Prostate gland (tissue), 2 donors: ENCODE measurements at regions not wholly inside any gene's neighbourhood (a gene's known extent, or its start where the extent isn't known, plus 50 kb on each side); places are given as distances from the start of the nearest gene placed in this dataset.

Source experiments
- DNase-seq: peaks from one replicate; pipeline ENCODE4 v3.0.0-alpha.2; 2019; ENCODE audit warnings: low spot score
- H3K27ac ChIP-seq, 2 donors: fragments of 200-600 bp; sonication (generic); 2 replicates each; pipeline ENCODE4 v1.5.1; 2017 to 2019
- H3K27me3 ChIP-seq: fragments of 200-600 bp; sonication (generic); replicated peaks from 2 replicates; pipeline ENCODE4 v1.5.1; 2019; ENCODE audit not compliant: insufficient read depth
- H3K36me3 ChIP-seq, 2 donors: fragments of 200-600 bp; sonication (generic); 1 replicate in 1 of 2; 2 replicates in 1 of 2; pipeline versions ENCODE4 v1.5.1 to v1.8.1; 2017 to 2019
- H3K4me1 ChIP-seq: fragments of 200-600 bp; sonication (generic); replicated peaks from 2 replicates; pipeline ENCODE4 v1.5.1; 2019
- H3K4me3 ChIP-seq, 2 donors: fragments of 200-600 bp; sonication (generic); 2 replicates each; pipeline ENCODE4 v1.5.1; 2017 to 2019
- H3K9me3 ChIP-seq: fragments of 200-600 bp; sonication (generic); 2 replicates; pipeline ENCODE4 v1.5.1; 2017
- CTCF ChIP-seq, 4 experiments: fragments of 200-600 bp in 2 of 4; fragments of 450-650 bp in 2 of 4; sonication (generic) in 2 of 4; IDR thresholded peaks; 1 replicate in 3 of 4; 2 replicates in 1 of 4; pipeline ENCODE4 v1.5.1; 2016 to 2019; ENCODE audit warnings: antibody characterized with exemption in 4 of 4, mild to moderate bottlenecking in 2 of 4, moderate library complexity in 2 of 4
- POLR2A ChIP-seq: fragments of 450-650 bp; IDR thresholded peaks from one replicate; pipeline ENCODE4 v1.6.1; 2016; ENCODE audit warnings: antibody characterized with exemption, mild to moderate bottlenecking
- POLR2AphosphoS5 ChIP-seq: sonication (generic); formaldehyde crosslinking; IDR thresholded peaks from one replicate; pipeline ENCODE4 v1.6.1; 2017; ENCODE audit warnings: antibody characterized with exemption
- WGBS: methylation state at CpG from one replicate; pipeline ENCODE4 v1.1.5; 2018; 5-methylcytosine and 5-hydroxymethylcytosine counted together
- intact Hi-C: fragments of 100-400 bp; cut with DNase I; formaldehyde crosslinking; loops from one replicate; pipeline ENCODE4 v1.14.2; 2022

GRCh38 chr17:77328823-77329740 lies 188.3 kb downstream of the SEC14L1 start:
- Histone ChIP-seq H3K4me3 (no peak overlapping the region), H3K27me3 (no peaks in the 10 kb centered on the region), H3K4me1 (peaks cover under 1% of the 10 kb centered on the region), H3K36me3 (no peaks in the 10 kb centered on the region), H3K9me3 (no peaks in the 10 kb centered on the region), H3K27ac (no peak overlapping the region)
- intact Hi-C loops = no loop called here
- no peak for TF ChIP-seq POLR2AphosphoS5
- DNase-seq = no peak
- WGBS = 63% methylated on average over 11 of the region's 15 CpGs

GRCh38 chr17:77329741-77330531 lies 189.2 kb downstream of the SEC14L1 start:
- TF ChIP-seq CTCF (IDR thresholded peaks at IDR 0.05) = no peak
- 79% methylated on average over 17 of the region's 21 CpGs for WGBS
- no peak for DNase-seq
- Histone ChIP-seq H3K4me3 (no peak overlapping the region), H3K4me1 (no peaks in the 10 kb centered on the region), H3K36me3 (no peaks in the 10 kb centered on the region), H3K27me3 (no peaks in the 10 kb centered on the region), H3K27ac (no peak overlapping the region), H3K9me3 (no peaks in the 10 kb centered on the region)
- intact Hi-C loops = loop anchor here (2.0 to 5.0 kb wide), 3 partner anchors 42 to 165 kb away; no protein-coding TSS in a partner anchor

GRCh38 chr17:77330602-77331081 lies 189.9 kb downstream of the SEC14L1 start:
- H3K36me3 ChIP-seq = no peaks in the 10 kb centered on the region

GRCh38 chr17:77331301-77331864 lies 190.6 kb downstream of the SEC14L1 start:
- no peaks in the 10 kb centered on the region for H3K9me3 ChIP-seq
- intact Hi-C loops = loop anchor here (2.0 to 5.0 kb wide), 3 partner anchors 41 to 163 kb away; no protein-coding TSS in a partner anchor
- no peaks in the 10 kb centered on the region for H3K36me3 ChIP-seq
- peak; percentile 74 for TF ChIP-seq POLR2AphosphoS5
- TF ChIP-seq CTCF (IDR thresholded peaks at IDR 0.05) = peak; percentile 92 to 98 (median 96)
- TF ChIP-seq POLR2A = no peak
- no peaks in the 10 kb centered on the region for H3K4me1 ChIP-seq
- WGBS = 9% methylated on average over 23 of the region's 23 CpGs
- H3K27ac ChIP-seq = peak overlapping the region; percentile 11 to 32
- no peak overlapping the region for H3K4me3 ChIP-seq
- no peaks in the 10 kb centered on the region for H3K27me3 ChIP-seq
- DNase-seq = peak; percentile 89

More at GRCh38 chr17:77330602-77331081, 189.9 kb downstream of the SEC14L1 start:
- Histone ChIP-seq H3K9me3 (no peaks in the 10 kb centered on the region), H3K4me1 (no peaks in the 10 kb centered on the region), H3K27me3 (no peaks in the 10 kb centered on the region), H3K4me3 (no peak overlapping the region), H3K27ac (no peak overlapping the region)
- no peak for TF ChIP-seq POLR2AphosphoS5
- TF ChIP-seq CTCF (IDR thresholded peaks at IDR 0.05) = no peak
- no peak for TF ChIP-seq POLR2A
- no peak for DNase-seq
- 74% methylated on average over 10 of the region's 10 CpGs for WGBS
- intact Hi-C loops = loop anchor here (2.0 to 5.0 kb wide), 3 partner anchors 42 to 164 kb away; no protein-coding TSS in a partner anchor
